ENCODE measurements at regions not wholly inside any gene's neighbourhood (a gene's known extent, or its start where the extent isn't known, plus 50 kb on each side); places are given as distances from the start of the nearest gene placed in this dataset.

GRCh38 chr2:150256736-150257135 is 230.7 kb downstream of the RND3 start:
- TF ChIP-seq, protein P1, sequence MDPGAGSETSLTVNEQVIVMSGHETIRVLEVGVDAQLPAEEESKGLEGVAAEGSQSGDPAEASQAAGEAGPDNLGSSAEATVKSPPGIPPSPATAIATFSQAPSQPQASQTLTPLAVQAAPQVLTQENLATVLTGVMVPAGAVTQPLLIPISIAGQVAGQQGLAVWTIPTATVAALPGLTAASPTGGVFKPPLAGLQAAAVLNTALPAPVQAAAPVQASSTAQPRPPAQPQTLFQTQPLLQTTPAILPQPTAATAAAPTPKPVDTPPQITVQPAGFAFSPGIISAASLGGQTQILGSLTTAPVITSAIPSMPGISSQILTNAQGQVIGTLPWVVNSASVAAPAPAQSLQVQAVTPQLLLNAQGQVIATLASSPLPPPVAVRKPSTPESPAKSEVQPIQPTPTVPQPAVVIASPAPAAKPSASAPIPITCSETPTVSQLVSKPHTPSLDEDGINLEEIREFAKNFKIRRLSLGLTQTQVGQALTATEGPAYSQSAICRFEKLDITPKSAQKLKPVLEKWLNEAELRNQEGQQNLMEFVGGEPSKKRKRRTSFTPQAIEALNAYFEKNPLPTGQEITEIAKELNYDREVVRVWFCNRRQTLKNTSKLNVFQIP (CRISPR knock-in tag; IDR thresholded peaks at IDR 0.05; ENCODE audit: borderline replicate concordance, low read depth): no peak
- TF ChIP-seq CREB5 (CRISPR knock-in tag; IDR thresholded peaks at IDR 0.05; ENCODE audit: low read depth): no peak
- no peak for TF ChIP-seq PATZ1 (CRISPR knock-in tag; IDR thresholded peaks at IDR 0.05; ENCODE audit: borderline replicate concordance)
- no peak for TF ChIP-seq ARNTL (CRISPR knock-in tag; IDR thresholded peaks at IDR 0.05; ENCODE audit: borderline replicate concordance, low read depth)
- no peak for TF ChIP-seq SNAI2 (CRISPR knock-in tag; IDR thresholded peaks at IDR 0.05)
- no peak for TF ChIP-seq BACH2 (CRISPR knock-in tag; IDR thresholded peaks at IDR 0.05; ENCODE audit: borderline replicate concordance)
- no peak for TF ChIP-seq ISL1 (CRISPR knock-in tag; IDR thresholded peaks at IDR 0.05)
- TF ChIP-seq RARB (CRISPR knock-in tag; IDR thresholded peaks at IDR 0.05): no peak
- TF ChIP-seq TSHZ2 (CRISPR knock-in tag; IDR thresholded peaks at IDR 0.05): no peak

Measured in SK-N-SH treated with all-trans-retinoic acid at 6 μM for 48 hours (cell line).